HG02981 (cell line): ENCODE measurements at regions not wholly inside any gene's neighbourhood (a gene's known extent, or its start where the extent isn't known, plus 50 kb on each side); places are given as distances from the start of the nearest gene placed in this dataset.
"Not testable (repeated sequence)": the region's sequence is repeated elsewhere in the genome, so short reads cannot be mapped to it uniquely, and the experiment has no call there.

ENCODE experiments used
- ATAC-seq: cut with Tn5 transposase; IDR thresholded peaks from one replicate; pipeline ENCODE4 v1.9.1; 2021; ENCODE audit warnings: mild to moderate bottlenecking, moderate library complexity; ENCODE audit not compliant: unreplicated experiment

GRCh38 chr13:44814836-44815235 is 174.4 kb downstream of the NUFIP1 start:
- no peak for ATAC-seq

GRCh38 chr13:44814161-44814560 is 175.1 kb downstream of the NUFIP1 start:
- no peak for ATAC-seq

- no peak for ATAC-seq
Measured at GRCh38 chr13:44812818-44813217, 176.5 kb downstream of the NUFIP1 start.

GRCh38 chr13:44810061-44810840 is 179.0 kb downstream of the NUFIP1 start:
- no peak for ATAC-seq

GRCh38 chr13:44809190-44809589 is 180.1 kb downstream of the NUFIP1 start:
- ATAC-seq = no peak

GRCh38 chr13:44808185-44808584 is 181.1 kb downstream of the NUFIP1 start:
- ATAC-seq = no peak

- no peak for ATAC-seq
Measured at GRCh38 chr13:44807449-44808034, 181.7 kb downstream of the NUFIP1 start.

GRCh38 chr13:44806826-44807225 is 182.4 kb downstream of the NUFIP1 start:
- ATAC-seq = no peak

- ATAC-seq = no peak
Measured at GRCh38 chr13:44805585-44805984, 183.7 kb downstream of the NUFIP1 start.

GRCh38 chr13:44803390-44803789 is 185.9 kb downstream of the NUFIP1 start:
- no peak for ATAC-seq

- no peak for ATAC-seq
Measured at GRCh38 chr13:44802491-44802890, 186.8 kb downstream of the NUFIP1 start.

GRCh38 chr13:44801990-44802389 is 187.3 kb downstream of the NUFIP1 start:
- ATAC-seq = no peak

GRCh38 chr13:44800626-44801025 is 188.6 kb downstream of the NUFIP1 start:
- no peak for ATAC-seq

GRCh38 chr13:44797685-44798084 is 191.6 kb downstream of the NUFIP1 start:
- no peak for ATAC-seq

- ATAC-seq = no peak
Measured at GRCh38 chr13:44796597-44797490, 192.4 kb downstream of the NUFIP1 start.

- not testable (repeated sequence) for ATAC-seq
Measured at GRCh38 chr13:44796039-44796438, 193.2 kb downstream of the NUFIP1 start.

- no peak for ATAC-seq
Measured at GRCh38 chr13:44795176-44795575, 194.1 kb downstream of the NUFIP1 start.

- no peak for ATAC-seq
Measured at GRCh38 chr13:44792096-44792495, 197.2 kb downstream of the NUFIP1 start.

GRCh38 chr13:44790289-44790688 is 199.0 kb downstream of the NUFIP1 start:
- ATAC-seq = no peak

- no peak for ATAC-seq
Measured at GRCh38 chr13:44787617-44788016, 201.7 kb downstream of the NUFIP1 start.

GRCh38 chr13:44786756-44787155 is 202.5 kb downstream of the NUFIP1 start:
- ATAC-seq = no peak

GRCh38 chr13:44785401-44785800 is 203.9 kb downstream of the NUFIP1 start:
- ATAC-seq = no peak
